GM21515 (cell line): ENCODE measurements at regions not wholly inside any gene's neighbourhood (a gene's known extent, or its start where the extent isn't known, plus 50 kb on each side); places are given as distances from the start of the nearest gene placed in this dataset.
"Not testable (repeated sequence)": the region's sequence is repeated elsewhere in the genome, so short reads cannot be mapped to it uniquely, and the experiment has no call there.

Experiments used
- ATAC-seq: cut with Tn5 transposase; IDR thresholded peaks from one replicate; pipeline ENCODE4 v1.9.1; 2021; ENCODE audit not compliant: unreplicated experiment

DNA sequence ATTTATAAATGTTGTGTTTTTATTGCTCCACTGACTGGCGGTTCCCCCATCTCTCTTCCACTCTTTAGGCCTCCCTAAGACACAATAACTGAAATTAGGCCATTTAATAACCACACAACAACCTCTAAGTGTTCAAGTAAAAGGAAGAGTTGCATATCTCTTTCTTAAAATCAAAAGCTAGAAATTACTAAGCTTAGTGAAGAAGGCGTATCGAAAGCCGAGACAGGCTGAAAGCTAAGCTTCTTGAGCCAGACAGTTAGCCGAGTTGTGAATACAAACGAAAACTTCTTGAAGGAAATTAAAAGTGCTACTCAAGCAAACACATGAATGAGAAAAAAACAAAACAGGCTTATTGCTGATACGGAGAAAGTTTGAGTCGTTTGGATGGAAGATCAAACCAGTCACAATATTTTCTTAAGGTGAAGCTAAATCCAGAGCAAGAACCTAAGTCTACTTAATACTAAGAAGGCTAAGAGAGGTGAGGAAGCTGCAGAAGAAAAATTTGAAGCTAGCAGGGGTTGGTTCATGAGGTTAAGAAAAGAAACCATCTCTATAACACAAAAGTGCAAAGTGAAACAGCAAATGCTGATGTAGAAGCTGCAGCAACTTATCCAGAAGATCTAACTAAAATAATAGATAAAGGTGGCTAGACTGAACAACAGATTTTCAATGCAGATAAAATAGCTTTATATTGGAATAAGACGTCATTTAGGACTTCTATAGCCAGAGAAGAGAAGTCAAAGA is 194.0 kb upstream of the TTC29 start:
- ATAC-seq, result peak; percentile 66

DNA sequence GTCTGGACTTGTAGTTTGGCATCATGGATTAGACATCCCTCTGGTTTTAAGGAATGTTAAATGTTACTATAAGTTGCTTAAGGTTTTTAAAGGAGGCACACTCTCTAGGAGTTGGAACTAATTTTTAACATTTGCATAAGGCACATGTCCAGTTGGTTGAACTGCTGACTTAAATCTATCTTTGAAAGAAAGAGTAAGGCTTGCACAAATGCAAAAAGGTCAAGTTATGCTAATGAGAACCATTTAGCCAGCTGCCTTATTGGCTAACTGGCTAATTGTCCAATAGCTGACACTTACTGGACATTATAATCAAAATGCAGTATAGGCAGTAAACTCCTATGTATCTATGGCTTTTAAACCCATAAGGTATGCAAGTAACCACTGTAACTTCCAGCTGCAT is 206.1 kb upstream of the TTC29 start:
- ATAC-seq, result no peak

DNA sequence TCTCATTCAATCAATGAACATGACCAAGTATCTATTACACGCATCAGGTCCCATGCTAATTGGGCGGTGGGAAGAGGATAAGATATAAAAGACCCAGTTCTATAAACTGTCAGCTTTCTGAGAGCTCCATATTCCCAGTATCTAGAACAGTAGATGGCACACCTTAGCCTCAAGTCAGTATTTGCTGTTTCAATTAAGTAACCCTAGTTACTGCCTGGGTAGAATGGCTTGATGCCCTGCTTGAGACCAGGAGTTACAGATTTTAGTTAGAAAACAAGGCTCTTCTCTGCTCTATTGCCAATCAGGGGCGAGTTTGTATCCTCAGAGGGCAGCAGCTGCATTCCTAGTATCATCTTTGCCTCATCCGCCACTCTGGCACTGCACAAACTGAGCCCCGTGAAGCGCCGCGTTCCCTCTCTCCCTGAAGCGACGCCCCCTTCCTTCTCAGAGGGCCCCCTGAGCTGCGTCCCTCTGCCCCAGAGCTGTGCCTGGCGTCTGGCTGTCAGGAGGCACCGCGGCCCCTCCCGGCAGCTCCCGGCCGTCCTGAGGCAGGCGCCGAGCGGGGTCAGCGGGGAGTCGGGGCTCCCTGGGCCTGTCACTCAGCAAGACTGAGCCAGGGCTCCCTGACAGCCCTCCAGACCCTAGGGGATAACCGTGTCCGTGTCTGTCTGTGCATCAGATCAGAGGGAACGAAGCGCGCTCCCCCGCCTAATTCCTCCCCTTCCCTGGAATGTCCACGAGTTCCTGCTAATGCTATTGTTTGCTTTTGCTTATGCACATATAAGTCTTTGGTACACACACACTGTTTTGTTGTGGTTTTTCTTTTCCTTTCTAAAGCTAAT is 212.4 kb upstream of the TTC29 start:
- no peak for ATAC-seq

DNA sequence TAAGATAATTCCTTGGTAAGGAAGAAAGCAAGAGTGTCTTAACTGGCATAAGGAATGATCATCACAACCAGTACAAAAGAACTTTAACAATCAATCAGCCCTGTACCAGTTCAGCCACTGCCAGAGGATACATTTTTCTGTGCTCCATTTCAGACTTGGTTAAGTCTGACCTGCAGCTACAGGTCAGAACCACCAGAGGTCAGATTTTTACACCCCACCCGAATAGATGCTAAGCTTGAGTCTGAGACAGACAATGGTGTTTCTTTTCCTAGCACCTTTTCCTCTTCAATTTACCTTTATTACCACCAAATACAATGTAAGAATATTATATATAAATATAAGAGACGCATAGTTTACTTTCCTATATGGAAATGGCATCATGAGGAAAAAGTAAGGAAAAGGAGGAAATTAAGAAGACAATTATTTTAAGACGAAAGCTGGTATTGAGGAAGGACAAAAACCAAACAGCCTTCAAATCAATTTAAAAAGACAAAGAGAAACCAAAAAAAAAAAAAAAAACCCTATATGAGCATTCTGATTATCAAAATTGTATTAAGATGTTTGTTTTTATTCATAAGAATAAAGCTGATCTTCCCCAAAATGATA is 215.3 kb upstream of the TTC29 start:
- ATAC-seq, result peak; percentile 92

DNA sequence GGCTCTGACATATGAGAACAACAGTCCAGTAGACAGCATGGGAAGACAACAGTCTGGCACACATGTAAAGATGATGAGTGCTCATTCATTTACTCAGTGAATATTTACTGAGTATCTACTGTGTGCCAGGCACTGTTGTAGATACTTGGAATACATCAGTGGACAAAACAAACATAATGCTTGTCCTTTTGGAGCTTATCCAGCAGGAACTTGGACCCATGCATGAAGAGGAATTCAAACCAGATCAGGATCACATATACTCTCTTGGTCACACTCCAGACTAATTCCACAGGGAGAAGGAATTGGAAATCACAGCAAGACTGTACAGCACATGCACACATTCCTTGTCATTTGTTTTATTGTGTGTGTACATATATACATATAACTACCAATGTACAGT is 217.6 kb upstream of the TTC29 start:
- ATAC-seq, result no peak

DNA sequence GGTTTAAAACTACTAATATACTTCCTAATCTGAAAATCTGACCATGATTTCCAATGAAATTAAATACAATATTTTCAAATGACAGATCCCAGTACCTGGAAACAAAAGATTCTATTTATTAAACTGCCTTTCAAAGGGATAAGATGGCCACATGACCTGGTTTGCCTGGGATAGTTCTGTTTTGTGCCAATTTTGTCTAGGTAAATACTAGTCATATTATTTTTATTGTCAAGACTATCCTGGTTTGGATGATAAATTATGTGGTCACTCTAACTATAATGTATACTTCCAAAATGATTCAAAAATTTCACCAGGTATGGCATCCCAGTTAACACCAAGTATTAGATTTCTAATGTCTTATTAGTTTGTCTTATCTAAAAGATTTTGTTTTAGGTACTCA is 222.5 kb upstream of the TTC29 start:
- ATAC-seq, result not testable (repeated sequence)

DNA sequence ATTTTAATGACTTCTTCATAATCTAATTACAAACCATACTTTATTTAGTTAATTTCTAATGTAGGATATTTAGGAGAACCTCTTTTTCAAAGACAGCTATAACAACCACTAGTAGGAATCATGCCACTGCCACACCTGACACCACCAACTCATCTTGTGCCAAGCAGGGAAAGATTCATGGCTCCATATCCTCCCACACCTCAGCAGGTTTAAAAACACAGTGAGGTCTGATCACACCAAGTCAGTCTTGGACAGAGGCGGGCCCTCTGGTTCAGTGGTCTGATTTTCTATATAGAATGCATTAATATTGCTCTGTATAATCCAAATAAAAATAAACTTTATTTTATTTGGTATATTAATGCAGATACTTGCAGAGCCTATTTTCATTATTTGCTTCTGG is 227.7 kb upstream of the TTC29 start:
- ATAC-seq, result no peak

DNA sequence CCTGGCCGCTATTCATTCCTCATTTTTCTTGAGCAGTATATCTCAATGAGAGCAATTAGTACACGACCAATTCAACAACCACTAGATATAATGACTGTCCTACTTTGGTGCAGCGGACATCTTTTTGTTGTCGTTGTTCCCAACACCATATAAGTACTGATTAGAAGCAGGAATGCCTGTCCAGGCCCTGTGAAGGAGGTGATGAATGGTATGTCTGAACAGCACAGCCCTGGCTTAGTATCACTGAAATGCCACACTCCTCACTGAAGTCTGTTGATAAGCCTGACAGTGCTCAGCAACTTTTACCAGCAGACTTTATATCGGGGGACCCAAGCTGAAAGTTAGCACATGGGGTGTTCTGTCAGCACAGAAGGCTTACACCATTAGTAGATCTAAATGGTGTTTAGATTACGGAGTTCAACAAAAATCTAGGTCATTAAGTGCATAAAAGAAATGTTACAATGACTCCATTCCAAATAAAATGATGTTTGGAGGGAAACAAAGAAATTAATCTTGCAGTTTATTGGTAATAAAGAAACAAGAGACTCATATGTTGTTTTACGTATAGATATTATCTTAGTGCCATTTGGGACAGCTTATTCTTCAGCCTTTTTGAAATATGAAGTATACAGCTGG is 228.3 kb upstream of the TTC29 start:
- no peak for ATAC-seq

DNA sequence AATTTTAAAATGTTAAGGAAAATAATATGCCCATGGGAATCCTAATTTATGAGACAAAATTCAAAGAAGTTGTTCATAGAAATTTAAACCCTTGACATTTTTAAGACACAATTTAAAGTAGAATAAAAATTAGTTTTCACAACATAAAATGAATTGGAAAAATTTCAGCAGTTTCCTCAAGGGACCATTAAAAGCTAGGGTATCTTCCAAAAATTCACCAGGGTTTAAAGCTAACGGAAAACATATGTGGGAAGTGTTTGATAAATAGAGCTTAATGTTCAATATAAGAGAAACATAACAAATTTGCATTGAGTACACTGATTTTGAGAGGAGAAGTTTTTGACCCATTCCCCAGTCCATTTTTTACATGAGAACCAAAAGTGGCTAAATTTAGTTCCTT is 228.9 kb upstream of the TTC29 start:
- no peak for ATAC-seq

DNA sequence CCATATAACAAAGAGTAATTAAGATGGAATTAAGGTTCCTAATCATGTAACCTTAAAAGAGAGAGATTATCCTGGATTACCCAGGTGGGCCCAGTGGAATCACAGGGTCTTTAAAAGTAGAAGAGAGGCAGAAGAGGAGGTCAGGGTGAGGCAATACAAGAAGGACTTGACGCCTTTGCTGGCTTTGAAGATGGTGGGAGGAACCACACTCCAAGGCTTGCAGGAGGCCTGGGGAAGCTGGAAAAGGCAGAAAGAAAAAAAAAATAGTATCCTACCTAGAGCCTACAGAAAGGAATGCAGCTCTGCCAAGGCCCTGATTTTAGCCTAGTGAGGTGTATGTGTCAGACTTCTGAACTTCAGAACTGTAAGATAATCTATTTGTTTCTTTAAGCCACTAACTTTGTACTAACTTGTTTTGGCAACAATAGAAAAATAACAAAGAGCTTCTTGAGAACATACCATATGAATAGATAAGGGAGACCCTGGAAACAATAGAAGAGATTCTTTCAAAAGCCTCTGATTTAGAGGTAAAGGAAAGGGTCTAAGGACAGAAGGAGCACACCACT is 229.9 kb upstream of the TTC29 start:
- no peak for ATAC-seq

DNA sequence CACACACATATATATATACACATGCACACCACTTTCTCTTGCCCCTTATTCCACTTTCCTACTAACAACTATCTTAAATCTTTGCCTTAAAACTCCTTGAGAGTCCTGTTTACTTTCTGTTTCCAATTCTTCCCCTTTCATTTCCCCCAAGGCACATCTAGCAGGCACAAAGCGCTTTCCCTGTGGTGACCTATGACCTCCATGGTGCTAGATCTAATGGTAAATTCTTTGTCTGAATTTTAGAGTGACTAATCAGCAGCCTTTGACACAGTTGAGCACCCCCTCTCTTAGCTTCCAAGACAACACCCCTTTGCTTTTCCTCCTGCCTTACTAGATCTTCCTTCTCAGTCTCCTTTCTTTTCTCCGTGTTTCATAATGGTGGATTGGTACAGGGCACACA is 236.4 kb upstream of the TTC29 start:
- ATAC-seq, result no peak

DNA sequence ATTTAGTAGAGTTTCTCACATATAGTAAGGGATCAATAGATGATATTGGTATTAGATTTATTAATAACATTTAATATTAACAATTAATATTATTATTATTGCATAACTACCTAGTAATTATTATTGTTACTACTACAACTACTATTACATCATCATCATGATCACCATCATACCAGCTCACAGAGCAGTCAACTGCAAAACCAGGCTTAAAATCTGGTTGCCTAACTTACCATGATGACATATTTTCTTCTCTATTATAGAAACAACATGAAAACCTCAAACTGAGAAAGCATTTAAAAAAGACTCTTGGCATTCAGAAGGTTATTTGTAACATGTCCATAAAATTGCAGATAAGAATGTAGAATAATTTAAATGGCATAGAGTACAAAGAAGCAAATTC is 247.0 kb upstream of the TTC29 start:
- no peak for ATAC-seq

DNA sequence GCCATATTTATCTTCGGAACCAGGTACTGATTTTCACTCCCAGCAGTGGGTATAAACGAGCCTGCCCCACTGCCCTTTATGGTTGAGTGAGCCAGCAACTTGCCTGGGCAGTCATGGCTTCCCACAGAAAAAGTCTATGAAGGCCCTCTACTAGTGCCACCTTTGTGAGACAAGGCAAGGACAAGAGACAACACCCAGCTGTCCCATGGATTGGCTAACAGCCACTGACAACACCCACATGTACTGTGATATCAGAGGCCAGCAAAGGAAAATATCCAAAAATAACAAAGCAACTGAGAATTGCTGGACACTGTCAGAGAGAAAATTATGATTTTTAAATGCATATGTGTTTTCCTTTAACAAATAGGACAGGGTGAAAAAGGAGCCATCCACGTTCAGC is 248.4 kb upstream of the TTC29 start:
- no peak for ATAC-seq

DNA sequence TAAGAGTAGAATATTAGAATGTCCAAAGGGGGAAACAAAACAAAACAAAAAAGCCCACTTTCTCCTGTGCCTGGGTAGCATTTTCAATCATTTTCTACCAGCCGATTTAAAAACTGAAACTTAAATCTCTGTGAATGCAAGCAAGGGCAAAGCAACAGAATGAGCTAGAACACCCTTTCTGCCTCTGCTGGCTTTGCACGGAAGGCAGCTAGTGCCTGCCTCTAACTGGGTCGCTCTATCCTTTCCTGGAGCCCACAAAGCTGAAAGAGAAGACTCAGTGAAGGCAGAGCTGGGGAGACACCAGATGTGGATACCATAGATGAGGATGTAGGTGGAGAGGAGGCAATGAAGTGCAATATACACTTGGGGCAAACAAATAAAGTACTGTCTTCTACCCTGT is 248.9 kb upstream of the TTC29 start:
- no peak for ATAC-seq

DNA sequence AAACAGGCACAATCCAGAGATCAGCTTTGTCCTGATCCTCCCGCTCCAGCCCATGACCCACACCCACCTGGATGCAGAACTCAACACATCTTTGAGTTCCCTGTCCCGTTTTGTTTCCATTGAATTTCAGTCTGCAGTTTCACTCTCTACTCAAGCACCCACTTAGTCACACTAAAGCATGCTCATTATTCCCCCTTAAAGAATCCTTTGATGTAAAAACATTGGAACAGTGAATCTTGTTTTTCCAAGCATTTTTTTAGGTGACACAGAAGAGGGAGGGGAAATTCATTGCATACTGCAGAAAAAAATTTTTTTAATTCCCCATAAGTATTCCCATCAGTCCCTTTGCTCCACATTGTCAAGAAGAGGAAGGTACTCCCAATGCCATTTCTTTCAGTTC is 249.7 kb upstream of the TTC29 start:
- no peak for ATAC-seq

DNA sequence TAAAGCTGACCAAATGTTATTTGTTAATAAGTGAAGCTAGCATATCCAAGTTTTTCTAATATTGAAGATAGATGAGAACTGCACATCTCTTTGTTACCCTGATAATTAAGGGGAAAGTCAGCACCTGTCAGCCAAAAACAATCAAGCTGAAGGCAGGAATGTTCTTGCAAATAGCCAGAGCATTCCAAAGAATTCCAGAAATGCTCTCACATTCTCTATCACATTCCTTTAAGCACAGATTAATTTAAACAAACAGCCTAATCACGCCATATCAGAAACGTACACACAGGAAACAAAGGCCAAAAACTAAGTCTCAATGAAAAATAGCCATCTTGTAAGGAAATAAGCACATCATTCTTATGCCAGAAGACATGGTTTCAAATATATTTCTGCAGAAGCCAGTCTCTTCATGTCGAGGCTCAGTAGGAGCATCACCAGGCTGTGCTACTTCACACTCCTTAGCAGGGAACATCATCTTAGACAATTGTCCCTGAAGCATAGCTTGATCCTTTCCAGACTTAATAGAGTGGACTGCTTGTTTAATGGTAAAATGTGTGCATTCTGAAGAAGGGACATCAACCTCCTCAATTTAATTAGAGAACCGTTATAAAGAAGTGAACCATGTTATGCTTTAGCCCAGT is 252.9 kb upstream of the TTC29 start:
- no peak for ATAC-seq

DNA sequence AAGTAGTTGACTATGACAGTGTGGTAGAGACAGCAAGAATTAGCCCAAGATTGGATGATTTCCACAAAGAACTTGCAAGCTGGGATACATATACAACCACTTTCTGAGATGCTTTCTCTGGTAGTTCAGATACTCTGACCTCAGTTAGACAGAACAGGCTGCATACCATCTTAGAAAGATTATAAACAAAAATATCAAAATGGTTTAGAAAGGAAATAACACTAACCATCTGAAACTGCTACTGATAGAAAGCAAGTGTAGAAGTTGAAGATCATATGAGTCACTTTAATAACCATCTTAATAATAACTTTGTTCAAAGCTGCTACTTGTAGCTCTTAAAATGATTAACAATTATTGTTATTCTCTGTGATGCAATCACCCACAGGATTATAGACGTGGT is 255.4 kb upstream of the TTC29 start:
- no peak for ATAC-seq

DNA sequence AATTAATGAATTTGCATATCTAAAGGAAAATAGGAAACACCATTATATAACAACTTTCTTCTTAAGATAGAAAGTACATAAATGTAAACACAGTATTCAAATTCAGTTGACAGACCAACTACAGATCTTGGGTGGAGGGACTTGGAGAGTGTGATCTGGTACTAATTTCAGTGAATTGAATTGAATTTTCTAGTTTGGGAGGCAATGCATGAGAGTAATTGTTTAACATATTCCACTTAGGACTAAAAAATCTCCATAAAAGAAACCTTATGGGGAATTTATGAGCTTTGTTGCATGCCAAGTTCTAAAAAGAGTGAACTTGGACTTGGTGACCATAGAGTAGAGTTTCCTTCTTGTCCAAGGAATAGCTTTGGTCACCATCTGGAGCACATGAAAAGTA is 261.1 kb upstream of the TTC29 start:
- ATAC-seq, result no peak

DNA sequence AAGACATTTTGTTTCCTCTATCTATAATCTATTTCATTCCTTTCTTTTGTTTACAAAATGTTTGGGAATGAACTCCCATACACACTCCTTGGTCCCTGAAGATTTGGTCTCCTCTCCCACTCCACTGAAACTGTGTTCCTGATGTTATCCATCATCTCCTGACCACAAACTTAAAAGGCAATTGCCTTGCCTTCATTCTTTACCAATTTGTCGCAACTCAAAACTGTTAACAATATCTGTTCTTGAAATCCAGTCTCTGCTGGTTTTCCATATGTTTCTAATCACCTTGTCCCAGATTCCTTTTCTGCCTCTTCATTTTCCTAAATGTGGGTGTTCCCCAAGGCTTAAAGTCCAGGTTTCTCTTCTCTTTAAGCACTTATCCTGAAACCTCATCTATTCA is 262.2 kb upstream of the TTC29 start:
- no peak for ATAC-seq

DNA sequence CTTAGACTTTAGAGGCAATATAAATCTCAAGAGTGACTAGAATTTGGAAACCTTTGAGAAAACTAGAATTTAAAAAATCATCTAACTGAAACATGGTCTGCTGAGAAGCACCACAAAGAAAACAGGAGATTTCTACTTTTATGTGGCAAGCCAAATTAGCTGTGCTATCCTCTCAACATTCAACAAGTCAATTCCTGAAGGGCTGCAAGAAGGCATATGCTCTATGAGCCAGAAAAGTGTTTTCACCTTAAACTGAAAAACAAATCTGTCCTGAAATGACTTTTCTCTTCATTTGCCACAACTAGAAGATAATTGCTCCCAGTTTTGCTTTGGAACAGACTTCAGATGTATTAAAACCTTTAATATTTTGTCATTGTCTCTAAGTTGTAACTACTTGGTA is 263.2 kb upstream of the EDNRA start:
- no peak for ATAC-seq

DNA sequence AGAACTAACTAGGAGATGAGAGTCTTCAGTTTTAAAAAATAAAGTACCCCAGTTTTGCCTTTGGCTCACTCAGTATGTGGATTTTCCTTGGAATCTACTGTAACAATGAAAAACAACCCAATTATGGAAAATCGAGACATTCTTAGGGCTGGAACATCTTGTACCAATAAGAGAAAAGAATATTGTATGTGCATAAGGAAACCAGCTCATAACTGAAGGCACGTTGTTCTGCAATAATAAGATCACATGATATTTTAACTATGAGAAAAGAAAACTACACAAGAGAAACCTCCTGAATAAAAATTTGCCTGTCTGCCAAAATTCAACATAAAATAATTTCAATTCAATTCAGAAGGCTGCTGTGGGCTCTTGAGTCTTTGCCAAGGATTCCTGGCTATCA is 261.8 kb upstream of the EDNRA start:
- no peak for ATAC-seq
